NB4 (cell line): ENCODE measurements at regions not wholly inside any gene's neighbourhood (a gene's known extent, or its start where the extent isn't known, plus 50 kb on each side); places are given as distances from the start of the nearest gene placed in this dataset.

Source experiments
- DNase-seq: peaks from one replicate; pipeline ENCODE4 v3.0.0; 2010; ENCODE audit warnings: low read depth
- H3K4me3 ChIP-seq: one replicate; pipeline ENCODE4 v1.5.1; 2011; ENCODE audit warnings: mild to moderate bottlenecking, low read depth, low read length, moderate library complexity
- MAX ChIP-seq: IDR thresholded peaks from 2 replicates; pipeline ENCODE4 v1.6.1; 2011; ENCODE audit warnings: low read depth, low read length
- MYC ChIP-seq: IDR thresholded peaks from 2 replicates; pipeline ENCODE4 v1.6.1; 2011; ENCODE audit warnings: low read depth, low read length
- POLR2A ChIP-seq: IDR thresholded peaks from 2 replicates; pipeline ENCODE4 v1.6.1; 2011; ENCODE audit warnings: mild to moderate bottlenecking; ENCODE audit not compliant: insufficient read length; ENCODE audit errors: extremely low read depth
- TF ChIP-seq, protein P1 (sequence below): IDR thresholded peaks from one replicate; pipeline ENCODE4 v1.5.1; 2012; ENCODE audit warnings: low read depth, low read length

GRCh38 chr4:89419111-89419695 lies 111.6 kb upstream of the GPRIN3 start:
- TF ChIP-seq MYC (no peak), MAX (no peak), POLR2A (no peak)
- TF ChIP-seq, protein P1, sequence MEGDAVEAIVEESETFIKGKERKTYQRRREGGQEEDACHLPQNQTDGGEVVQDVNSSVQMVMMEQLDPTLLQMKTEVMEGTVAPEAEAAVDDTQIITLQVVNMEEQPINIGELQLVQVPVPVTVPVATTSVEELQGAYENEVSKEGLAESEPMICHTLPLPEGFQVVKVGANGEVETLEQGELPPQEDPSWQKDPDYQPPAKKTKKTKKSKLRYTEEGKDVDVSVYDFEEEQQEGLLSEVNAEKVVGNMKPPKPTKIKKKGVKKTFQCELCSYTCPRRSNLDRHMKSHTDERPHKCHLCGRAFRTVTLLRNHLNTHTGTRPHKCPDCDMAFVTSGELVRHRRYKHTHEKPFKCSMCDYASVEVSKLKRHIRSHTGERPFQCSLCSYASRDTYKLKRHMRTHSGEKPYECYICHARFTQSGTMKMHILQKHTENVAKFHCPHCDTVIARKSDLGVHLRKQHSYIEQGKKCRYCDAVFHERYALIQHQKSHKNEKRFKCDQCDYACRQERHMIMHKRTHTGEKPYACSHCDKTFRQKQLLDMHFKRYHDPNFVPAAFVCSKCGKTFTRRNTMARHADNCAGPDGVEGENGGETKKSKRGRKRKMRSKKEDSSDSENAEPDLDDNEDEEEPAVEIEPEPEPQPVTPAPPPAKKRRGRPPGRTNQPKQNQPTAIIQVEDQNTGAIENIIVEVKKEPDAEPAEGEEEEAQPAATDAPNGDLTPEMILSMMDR: no peak
- no peak overlapping the region for H3K4me3 ChIP-seq
- no peak for DNase-seq

- no peak for DNase-seq
- no peak overlapping the region for H3K4me3 ChIP-seq
- TF ChIP-seq, protein P1: no peak
- TF ChIP-seq MAX (no peak), MYC (no peak), POLR2A (no peak)
Measured at GRCh38 chr4:89416960-89417359, 109.4 kb upstream of the GPRIN3 start.

DNA sequence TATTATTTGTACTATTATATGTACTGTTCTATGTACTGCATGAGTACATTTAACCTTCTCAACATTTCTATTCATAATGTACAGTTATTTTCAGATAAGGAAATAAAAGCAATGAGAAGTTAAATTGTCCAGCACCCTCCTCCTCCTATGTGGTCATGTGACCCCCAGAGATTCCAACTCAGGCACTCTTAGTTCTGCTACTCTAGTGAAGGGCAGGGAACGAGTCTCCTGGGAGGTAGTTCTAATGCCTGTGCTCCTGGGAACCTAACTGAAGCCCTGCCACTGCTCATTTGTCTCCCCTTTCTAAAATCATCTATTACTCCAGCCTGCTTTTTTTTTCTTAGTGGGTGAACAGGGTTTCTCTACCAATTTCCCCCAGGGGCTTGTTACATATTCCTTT lies 105.9 kb upstream of the GPRIN3 start:
- TF ChIP-seq POLR2A (no peak), MAX (no peak), MYC (no peak)
- TF ChIP-seq, protein P1: no peak
- DNase-seq: no peak
- H3K4me3 ChIP-seq: no peak overlapping the region

GRCh38 chr4:89411539-89412309 lies 104.1 kb upstream of the GPRIN3 start:
- no peak overlapping the region for H3K4me3 ChIP-seq
- no peak for DNase-seq
- no peak for TF ChIP-seq MAX
- TF ChIP-seq, protein P1: no peak
- no peak for TF ChIP-seq POLR2A
- TF ChIP-seq MYC: no peak

- DNase-seq: no peak
- H3K4me3 ChIP-seq: no peak overlapping the region
- TF ChIP-seq MYC (no peak), MAX (no peak), POLR2A (no peak)
- TF ChIP-seq, protein P1: no peak
Measured at GRCh38 chr4:89410687-89411086, 103.1 kb upstream of the GPRIN3 start.
